ENCODE measurements at regions not wholly inside any gene's neighbourhood (a gene's known extent, or its start where the extent isn't known, plus 50 kb on each side); places are given as distances from the start of the nearest gene placed in this dataset.

DNA sequence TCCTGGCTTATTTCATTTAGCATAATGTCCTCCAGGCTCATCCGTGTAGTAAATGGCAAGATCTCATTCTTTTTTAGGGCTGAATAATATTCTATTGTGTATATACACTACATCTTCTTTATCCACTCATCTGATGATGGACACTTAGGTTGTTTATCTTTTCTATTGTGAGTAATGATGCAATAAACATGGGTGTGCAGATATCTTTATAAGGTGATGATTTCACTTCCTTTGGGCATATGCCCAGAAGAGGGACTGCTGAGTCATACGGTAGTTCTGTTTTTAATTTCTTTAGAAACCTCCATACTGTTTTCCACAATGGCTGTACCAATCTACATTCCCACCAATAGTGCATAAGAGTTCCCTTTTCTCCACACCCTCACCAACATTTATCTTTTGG, 317.6 kb upstream of the CNKSR2 start:
- ATAC-seq (no peak), DNase-seq (no peak)
- H3K36me3 Mint-ChIP-seq: peaks cover 0 to 17% (median 0%) of the 10 kb centered on the region in 3 donors
- no peak overlapping the region for H3K27ac Mint-ChIP-seq
- no peaks in the 10 kb centered on the region for H3K4me1 Mint-ChIP-seq
- POLR2A ChIA-PET: no interaction called here
- peaks cover 3 to 38% (median 11%) of the 10 kb centered on the region in 9 donors for H3K9me3 Mint-ChIP-seq
- H3K4me3 Mint-ChIP-seq: no peak overlapping the region
- peaks cover 0 to 3% (median 0%) of the 10 kb centered on the region in 5 donors for H3K27me3 Mint-ChIP-seq

DNA sequence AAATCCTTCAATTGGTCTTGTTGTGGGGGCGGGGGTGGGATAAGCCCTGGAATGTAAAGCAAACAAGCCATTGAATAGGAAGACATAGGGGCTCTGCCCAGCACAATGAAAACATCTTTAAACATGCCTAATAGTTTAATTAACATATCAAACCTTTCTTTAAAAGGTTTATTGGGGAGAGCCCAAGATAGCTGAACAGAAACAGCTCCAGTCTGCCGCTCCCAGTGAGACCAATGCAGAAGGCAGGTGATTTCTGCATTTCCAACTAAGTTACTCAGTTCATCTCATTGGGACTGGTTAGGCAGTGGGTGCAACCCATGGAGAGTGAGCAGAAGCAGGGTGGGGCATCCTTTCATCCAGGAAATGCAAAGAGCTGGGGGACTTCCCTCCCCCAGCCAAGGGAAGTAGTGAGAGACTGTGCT, 327.2 kb upstream of the CNKSR2 start:
- no peak overlapping the region for H3K4me3 Mint-ChIP-seq
- DNase-seq (no peak), ATAC-seq (no peak)
- POLR2A ChIA-PET: no interaction called here
- peaks cover 2 to 60% (median 14%) of the 10 kb centered on the region in 5 donors for H3K27me3 Mint-ChIP-seq
- no peak overlapping the region for H3K27ac Mint-ChIP-seq
- H3K4me1 Mint-ChIP-seq: no peaks in the 10 kb centered on the region
- H3K36me3 Mint-ChIP-seq: no peaks in the 10 kb centered on the region
- H3K9me3 Mint-ChIP-seq: no peaks in the 10 kb centered on the region

DNA sequence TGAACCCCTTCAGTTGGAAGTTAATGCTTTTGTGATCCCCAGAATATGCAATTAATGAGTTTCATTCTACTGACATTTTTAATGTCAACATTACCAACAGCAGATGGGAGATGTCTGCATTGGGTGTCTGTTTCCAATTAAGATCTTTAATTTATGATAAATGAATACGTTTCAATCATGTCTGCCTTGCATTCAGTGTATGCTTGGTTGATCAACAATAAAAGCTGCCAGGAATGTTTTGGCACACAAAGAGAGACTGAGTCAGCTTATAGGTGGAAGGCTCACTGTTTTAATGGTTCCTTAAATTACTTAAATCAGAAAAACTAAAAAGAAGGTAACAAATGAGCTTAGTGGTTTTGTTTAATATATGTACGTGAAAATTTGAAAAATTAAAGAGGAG, 359.9 kb upstream of the CNKSR2 start:
- Mint-ChIP-seq H3K4me3 (no peak overlapping the region), H3K9me3 (peaks cover 0 to 5% (median 0%) of the 10 kb centered on the region in 9 donors), H3K27ac (no peak overlapping the region), H3K27me3 (peaks cover 0 to 14% (median 7%) of the 10 kb centered on the region in 5 donors), H3K4me1 (no peaks in the 10 kb centered on the region), H3K36me3 (no peaks in the 10 kb centered on the region)
- ATAC-seq (no peak), DNase-seq (no peak)
- POLR2A ChIA-PET: no interaction called here

DNA sequence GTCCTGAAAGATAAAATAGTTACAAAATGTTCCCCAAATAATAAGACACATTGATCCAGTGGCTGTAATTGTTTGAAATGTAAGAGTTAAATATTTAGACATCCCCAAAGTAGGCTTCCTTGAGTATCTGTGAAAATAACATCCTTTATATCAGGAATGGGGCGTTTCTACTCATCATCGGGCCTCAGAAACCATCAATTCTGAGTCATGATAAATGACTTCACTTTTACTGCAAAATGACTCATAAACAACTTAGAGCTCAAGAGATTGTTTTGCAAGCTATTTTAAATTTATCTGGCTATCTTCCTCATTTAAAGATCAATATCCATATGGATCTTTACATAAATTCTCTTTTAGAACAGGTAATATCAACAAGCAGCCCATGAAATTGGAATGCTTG, 369.4 kb upstream of the CNKSR2 start:
- ATAC-seq (no peak), DNase-seq (no peak)
- no peak overlapping the region for H3K4me3 Mint-ChIP-seq
- no peaks in the 10 kb centered on the region for H3K36me3 Mint-ChIP-seq
- no peaks in the 10 kb centered on the region for H3K4me1 Mint-ChIP-seq
- H3K27me3 Mint-ChIP-seq: peaks cover 0 to 12% (median 3%) of the 10 kb centered on the region in 5 donors
- H3K9me3 Mint-ChIP-seq: no peaks in the 10 kb centered on the region
- H3K27ac Mint-ChIP-seq: no peak overlapping the region
- POLR2A ChIA-PET: no interaction called here

DNA sequence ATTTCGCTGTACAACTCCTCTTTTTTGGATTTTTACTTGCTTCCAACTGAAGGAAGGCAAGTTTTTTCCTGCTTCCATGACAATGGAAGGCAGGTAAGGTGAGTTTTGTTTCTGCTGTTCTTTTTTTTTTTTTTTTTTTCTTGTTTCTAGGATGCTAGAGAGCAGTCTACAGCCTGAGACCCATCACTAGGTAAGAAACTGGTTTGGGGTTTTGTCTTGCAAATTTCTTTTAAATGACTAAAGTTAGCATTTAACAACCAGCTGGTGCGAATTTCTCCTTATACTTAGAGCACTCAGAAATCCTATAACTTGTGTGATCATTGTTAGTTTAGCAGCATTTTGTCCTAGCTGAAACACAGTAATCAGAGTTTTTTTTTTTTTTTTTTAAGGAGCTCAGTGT, 378.4 kb upstream of the CNKSR2 start:
- DNase-seq: no peak
- H3K27me3 Mint-ChIP-seq: peaks cover 0 to 4% (median 2%) of the 10 kb centered on the region in 5 donors
- H3K27ac Mint-ChIP-seq: no peak overlapping the region
- no peak overlapping the region for H3K4me3 Mint-ChIP-seq
- H3K9me3 Mint-ChIP-seq: peaks cover 0 to 7% (median 0%) of the 10 kb centered on the region in 9 donors
- H3K36me3 Mint-ChIP-seq: no peaks in the 10 kb centered on the region
- ATAC-seq: no peak
- no peaks in the 10 kb centered on the region for H3K4me1 Mint-ChIP-seq
- POLR2A ChIA-PET: no interaction called here

DNA sequence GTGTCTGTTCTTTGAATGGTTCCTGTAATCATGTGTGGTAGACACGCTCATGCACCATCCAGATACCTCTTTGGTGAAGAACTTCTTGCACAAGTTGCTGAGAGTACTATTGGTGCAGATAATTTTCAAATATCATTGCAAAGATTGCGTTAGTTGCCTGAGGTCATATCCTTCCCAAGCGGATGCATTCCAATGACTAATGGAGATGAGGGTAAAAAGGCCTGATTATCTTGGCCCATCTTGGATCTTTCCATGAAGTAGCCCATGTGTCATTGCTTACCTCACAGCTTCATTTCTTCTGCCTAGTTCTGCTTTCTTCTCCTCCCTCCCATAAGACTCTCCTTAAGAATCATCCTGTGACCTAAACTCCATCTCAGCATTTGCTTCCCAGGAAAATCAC, 384.9 kb upstream of the CNKSR2 start:
- ATAC-seq (no peak), DNase-seq (no peak)
- Mint-ChIP-seq H3K4me1 (no peaks in the 10 kb centered on the region), H3K9me3 (peaks cover 0 to 7% (median 0%) of the 10 kb centered on the region in 9 donors), H3K4me3 (no peak overlapping the region), H3K27me3 (peaks cover 0 to 9% (median 2%) of the 10 kb centered on the region in 5 donors), H3K27ac (no peak overlapping the region), H3K36me3 (no peaks in the 10 kb centered on the region)
- POLR2A ChIA-PET: no interaction called here

DNA sequence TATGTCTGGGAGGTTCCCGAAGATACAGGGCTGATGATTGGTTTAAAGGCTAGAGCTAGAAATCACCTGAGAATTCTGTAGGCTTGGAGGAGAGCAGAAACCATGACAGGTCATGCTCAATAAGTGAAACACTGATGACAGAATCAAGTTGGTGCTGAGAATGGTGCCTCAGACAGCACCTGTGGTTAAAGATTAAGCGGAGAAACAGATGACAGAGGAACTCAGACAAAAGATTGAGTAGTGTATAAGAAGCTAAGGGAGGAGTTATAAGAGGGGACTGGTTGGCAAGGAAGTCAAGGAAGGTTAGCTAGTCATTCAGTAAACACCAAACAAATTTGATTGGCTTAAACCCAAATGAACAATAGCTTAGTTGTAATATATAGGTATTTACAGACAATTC, 385.4 kb upstream of the CNKSR2 start:
- H3K4me1 Mint-ChIP-seq: no peaks in the 10 kb centered on the region
- no peak overlapping the region for H3K4me3 Mint-ChIP-seq
- POLR2A ChIA-PET: no interaction called here
- ATAC-seq (no peak), DNase-seq (no peak)
- H3K36me3 Mint-ChIP-seq: no peaks in the 10 kb centered on the region
- no peak overlapping the region for H3K27ac Mint-ChIP-seq
- H3K27me3 Mint-ChIP-seq: peaks cover 0 to 11% (median 2%) of the 10 kb centered on the region in 5 donors
- peaks cover 0 to 7% (median 0%) of the 10 kb centered on the region in 9 donors for H3K9me3 Mint-ChIP-seq

DNA sequence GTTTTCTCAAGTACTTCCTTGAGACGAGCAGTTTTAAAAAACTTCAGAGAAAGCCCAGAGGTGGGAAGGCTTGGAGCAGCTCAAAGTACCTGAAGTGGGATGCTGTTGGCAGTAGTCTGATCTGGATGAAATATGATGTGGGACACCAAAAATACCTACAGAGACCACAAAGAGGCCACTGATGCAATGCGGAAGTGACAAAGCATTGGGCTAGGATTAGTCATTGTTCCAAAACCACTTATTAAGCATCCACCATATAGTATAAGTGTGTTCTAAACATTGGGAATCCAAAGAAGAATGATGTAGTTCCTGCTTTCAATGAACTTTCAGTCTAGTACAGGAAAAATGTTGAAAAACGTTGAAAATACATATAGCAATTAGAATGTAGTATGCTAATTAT, 386.1 kb upstream of the CNKSR2 start:
- ATAC-seq: no peak

DNA sequence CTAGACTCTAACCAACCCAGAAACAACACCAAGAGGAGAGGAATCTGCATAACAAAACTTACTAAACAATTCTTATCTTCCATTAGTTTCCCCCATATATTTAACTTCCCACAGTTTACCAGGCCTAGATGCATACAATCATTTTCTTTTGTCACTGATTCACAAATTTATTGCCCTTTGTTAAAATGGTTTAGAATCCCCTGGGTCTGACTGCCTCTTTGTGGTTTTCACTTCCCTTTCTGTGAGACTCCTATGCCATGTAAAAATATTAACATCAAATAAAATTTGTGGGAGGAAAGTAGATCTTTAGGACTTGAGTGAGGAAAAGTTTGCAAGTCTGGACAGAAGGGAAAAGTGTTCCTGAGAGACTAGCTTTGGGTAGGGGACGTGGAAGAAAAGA, 393.8 kb upstream of the CNKSR2 start:
- ATAC-seq (no peak), DNase-seq (no peak)
- Mint-ChIP-seq H3K4me1 (no peaks in the 10 kb centered on the region), H3K36me3 (no peaks in the 10 kb centered on the region), H3K4me3 (no peak overlapping the region), H3K27me3 (peaks cover 0 to 14% (median 3%) of the 10 kb centered on the region in 5 donors), H3K27ac (no peak overlapping the region), H3K9me3 (peaks cover 0 to 2% (median 0%) of the 10 kb centered on the region in 9 donors)
- POLR2A ChIA-PET: no interaction called here

More for the DNA sequence above, 386.1 kb upstream of the CNKSR2 start:
- Mint-ChIP-seq H3K36me3 (no peaks in the 10 kb centered on the region), H3K4me1 (no peaks in the 10 kb centered on the region), H3K9me3 (peaks cover 0 to 7% (median 0%) of the 10 kb centered on the region in 9 donors), H3K27ac (no peak overlapping the region), H3K27me3 (peaks cover 0 to 11% (median 2%) of the 10 kb centered on the region in 5 donors), H3K4me3 (no peak overlapping the region)
- POLR2A ChIA-PET: no interaction called here
- no peak for DNase-seq

DNA sequence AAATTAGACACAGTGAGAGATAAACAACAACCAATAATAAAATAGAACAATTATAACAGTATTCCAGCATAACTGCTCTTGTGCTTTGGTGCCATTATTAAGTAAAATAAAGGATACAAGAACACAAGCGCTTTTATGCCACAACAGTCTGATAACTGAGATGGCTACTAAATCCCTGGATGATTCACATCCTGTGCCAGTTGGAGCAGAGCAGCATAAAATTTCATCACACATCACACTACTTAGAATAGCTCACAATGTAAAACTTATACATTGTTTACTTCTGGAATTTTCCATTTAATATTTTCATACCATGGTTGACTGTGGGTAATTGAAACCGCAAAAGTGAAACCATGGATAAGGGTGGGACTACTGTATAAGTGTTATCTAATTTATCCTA, 399.9 kb upstream of the CNKSR2 start:
- POLR2A ChIA-PET: no interaction called here
- H3K27ac Mint-ChIP-seq: no peak overlapping the region
- DNase-seq (no peak), ATAC-seq (no peak)
- H3K36me3 Mint-ChIP-seq: no peaks in the 10 kb centered on the region
- peaks cover 0 to 4% (median 0%) of the 10 kb centered on the region in 9 donors for H3K9me3 Mint-ChIP-seq
- H3K4me3 Mint-ChIP-seq: no peak overlapping the region
- H3K27me3 Mint-ChIP-seq: peaks cover 0 to 1% (median 0%) of the 10 kb centered on the region in 5 donors
- no peaks in the 10 kb centered on the region for H3K4me1 Mint-ChIP-seq

DNA sequence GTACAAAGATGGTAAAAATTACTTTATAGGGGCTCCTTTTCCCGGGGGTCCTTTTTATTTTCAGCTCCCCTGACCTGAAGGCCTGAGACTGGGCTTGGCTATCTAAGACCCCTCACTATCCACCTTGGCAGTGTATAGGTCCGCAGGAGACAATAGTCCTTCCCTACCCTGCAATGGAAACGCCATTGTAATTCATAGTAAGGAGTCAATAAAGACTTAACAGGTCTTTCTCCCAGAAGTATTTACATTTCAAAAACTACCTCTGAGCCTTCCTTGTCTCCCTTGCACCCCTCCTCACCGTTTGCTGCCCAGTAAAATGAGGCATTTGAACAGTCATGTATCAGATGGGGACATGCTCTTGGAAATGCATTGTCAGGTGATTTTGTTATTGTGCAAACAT, 401.2 kb upstream of the CNKSR2 start:
- Mint-ChIP-seq H3K4me3 (no peak overlapping the region), H3K4me1 (no peaks in the 10 kb centered on the region), H3K9me3 (peaks cover 0 to 4% (median 0%) of the 10 kb centered on the region in 9 donors), H3K36me3 (no peaks in the 10 kb centered on the region), H3K27ac (no peak overlapping the region), H3K27me3 (peaks cover 0 to 1% (median 0%) of the 10 kb centered on the region in 5 donors)
- DNase-seq (no peak), ATAC-seq (no peak)
- POLR2A ChIA-PET: no interaction called here

DNA sequence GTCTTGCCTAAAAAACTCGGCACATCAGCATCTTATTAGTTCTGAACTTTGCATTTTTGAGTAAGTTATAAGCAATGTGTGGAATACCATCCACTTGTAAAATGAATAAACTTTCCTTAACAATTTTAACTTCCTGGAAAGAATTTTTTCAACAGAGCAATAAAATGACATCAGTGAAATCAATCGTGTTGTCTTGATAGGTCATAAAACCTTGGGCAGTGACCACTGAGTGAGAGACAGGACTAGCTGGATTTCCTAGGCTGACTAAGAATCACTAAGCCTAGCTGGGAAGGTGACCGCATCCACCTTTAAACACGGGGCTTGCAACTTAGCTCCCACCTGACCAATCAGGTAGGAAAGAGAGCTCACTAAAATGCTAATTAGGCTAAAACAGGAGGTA, 403.0 kb upstream of the CNKSR2 start:
- H3K27me3 Mint-ChIP-seq: peaks cover 0 to 4% (median 0%) of the 10 kb centered on the region in 5 donors
- no peak overlapping the region for H3K4me3 Mint-ChIP-seq
- DNase-seq (no peak), ATAC-seq (no peak)
- POLR2A ChIA-PET: no interaction called here
- H3K4me1 Mint-ChIP-seq: no peaks in the 10 kb centered on the region
- H3K36me3 Mint-ChIP-seq: no peaks in the 10 kb centered on the region
- no peak overlapping the region for H3K27ac Mint-ChIP-seq
- H3K9me3 Mint-ChIP-seq: peaks cover 0 to 6% (median 0%) of the 10 kb centered on the region in 9 donors

DNA sequence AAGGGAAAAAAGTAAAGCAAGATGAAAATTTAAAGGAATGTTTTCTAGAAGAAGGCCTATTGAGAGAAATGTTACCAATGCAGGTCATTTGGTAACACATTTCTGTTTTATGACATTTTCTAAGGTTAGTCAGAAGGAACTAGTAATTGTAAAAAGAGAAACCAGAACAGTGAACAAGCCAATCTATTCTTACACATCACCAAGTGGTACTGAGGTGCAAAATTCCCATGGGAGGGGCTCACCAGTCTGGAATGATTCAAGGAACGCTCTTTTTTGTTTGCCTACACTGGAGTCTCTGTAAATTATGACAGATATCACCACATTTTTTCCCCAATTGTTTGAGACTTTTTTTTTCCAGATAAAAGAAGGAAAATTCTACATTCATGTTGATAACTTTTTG, 404.7 kb upstream of the CNKSR2 start:
- Mint-ChIP-seq H3K9me3 (peaks cover 0 to 6% (median 0%) of the 10 kb centered on the region in 9 donors), H3K4me3 (no peak overlapping the region), H3K27me3 (peaks cover 0 to 4% (median 0%) of the 10 kb centered on the region in 5 donors), H3K4me1 (no peaks in the 10 kb centered on the region), H3K36me3 (no peaks in the 10 kb centered on the region), H3K27ac (no peak overlapping the region)
- ATAC-seq: no peak
- DNase-seq: no peak
- POLR2A ChIA-PET: no interaction called here

DNA sequence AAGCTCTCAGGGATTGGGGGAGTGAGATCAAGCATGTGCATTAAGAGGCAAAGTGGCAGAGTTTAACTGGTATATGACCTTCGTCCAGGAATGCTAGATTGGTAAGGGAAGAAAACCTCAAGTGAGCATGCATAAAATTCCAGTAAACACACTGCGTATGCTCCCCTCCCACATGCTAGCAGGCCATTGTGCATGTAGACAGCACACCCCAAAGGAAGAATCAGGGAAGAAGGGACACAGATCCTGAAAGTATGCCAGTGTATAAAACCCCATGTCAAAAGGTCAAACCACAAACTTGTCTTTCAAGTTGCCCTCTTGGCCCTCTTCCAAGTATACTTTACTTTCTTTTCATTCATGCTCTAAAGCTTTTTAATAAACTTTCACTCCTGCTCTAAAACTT, 405.2 kb upstream of the CNKSR2 start:
- Mint-ChIP-seq H3K4me3 (no peak overlapping the region), H3K36me3 (no peaks in the 10 kb centered on the region), H3K4me1 (no peaks in the 10 kb centered on the region), H3K27me3 (peaks cover 0 to 4% (median 0%) of the 10 kb centered on the region in 5 donors), H3K27ac (no peak overlapping the region), H3K9me3 (peaks cover 0 to 6% (median 0%) of the 10 kb centered on the region in 9 donors)
- POLR2A ChIA-PET: no interaction called here
- DNase-seq (no peak), ATAC-seq (no peak)
